HG03342 (cell line): ENCODE measurements at regions not wholly inside any gene's neighbourhood (a gene's known extent, or its start where the extent isn't known, plus 50 kb on each side); places are given as distances from the start of the nearest gene placed in this dataset.

ENCODE experiments used
- ATAC-seq: cut with Tn5 transposase; IDR thresholded peaks from one replicate; pipeline ENCODE4 v1.9.1; 2021; ENCODE audit warnings: mild to moderate bottlenecking, moderate library complexity; ENCODE audit not compliant: unreplicated experiment

GRCh38 chr20:4371623-4372251, 122.7 kb upstream of the ADRA1D start:
- ATAC-seq = no peak

DNA sequence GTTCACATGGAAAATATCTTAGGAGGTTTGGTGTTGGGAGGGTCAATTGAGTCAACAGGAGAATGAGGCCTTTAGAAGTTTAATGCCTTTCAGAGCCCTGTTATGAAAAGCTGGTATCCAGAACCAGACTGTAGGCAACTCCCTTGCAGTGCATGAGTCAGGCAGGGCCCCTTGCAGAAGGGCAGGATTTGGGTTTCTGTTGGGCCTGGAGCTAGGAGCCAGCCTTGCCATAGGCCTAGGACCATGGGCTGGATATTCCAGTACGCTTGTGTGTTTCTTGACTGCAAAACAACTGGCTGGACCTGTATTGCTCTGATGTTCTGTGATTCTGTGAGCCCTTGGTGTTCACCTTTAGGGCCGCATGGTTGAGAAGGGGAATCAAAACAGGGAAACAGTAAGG, 121.8 kb upstream of the ADRA1D start:
- ATAC-seq = no peak

DNA sequence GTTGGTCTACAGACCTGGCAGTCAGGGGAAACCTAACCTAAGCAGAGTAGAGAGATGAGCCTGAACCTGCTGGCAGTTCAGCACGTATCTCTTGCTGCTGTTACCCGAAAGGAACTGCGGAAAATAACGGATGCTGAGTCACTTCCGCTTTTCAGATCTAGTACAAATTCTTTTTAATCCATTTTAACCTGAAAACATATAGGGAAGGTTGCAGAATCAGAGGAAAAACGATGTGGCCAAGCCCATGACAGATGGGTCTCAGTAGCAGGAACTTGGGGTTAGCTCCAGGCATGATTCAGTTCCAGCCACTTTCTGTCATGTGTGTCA, 120.7 kb upstream of the ADRA1D start:
- peak; percentile 64 for ATAC-seq

DNA sequence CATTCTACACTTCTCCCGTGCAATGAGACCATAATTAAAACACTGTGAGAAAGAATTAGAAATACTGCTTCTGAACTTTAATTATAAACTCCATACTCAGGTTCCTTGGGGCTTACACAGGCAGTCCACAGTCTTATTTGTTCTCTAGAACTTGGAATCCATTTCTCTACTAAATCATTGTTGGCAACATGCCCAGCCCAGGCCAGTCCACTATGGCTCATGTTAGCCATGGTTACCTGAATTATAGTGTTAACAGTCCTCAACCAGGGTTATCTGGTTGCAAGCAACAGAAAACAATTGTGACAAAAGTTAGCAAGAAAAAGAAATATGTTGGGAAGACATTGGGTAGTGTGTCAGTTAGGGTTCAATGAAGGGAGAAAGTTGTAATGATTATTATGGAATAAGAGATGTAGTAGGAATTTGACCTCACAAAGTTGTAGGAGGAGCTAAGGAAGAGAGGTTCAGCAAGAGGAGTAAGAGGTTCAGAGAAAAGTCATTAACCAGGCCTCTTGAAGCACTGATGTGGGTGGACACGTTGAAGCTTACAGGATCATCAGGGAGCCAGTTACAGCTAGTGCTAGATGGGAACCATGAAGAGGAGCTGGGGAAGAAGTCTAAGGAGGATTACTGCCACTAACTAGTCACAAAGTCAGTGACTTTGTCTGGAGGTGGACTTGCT, 120.2 kb upstream of the ADRA1D start:
- ATAC-seq = no peak

DNA sequence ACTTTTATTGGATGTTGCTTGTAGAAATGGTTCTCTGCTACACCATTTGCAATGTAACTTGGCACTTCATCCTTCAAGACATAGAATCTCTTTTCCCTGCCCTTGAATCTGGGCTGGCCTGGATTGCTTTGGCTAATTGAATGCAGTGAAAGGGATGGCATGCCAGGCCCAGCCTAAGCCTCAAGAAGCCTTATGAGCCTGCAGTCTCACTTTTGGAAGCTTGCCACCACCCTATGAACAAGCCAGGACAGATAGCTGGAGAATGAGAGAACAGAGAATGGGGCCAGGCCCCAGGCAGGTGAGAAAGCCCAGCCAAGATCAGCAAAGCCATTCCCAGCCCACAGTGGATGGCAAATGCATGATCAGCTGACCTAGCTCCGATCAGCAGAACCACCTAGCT, 117.0 kb upstream of the ADRA1D start:
- no peak for ATAC-seq

DNA sequence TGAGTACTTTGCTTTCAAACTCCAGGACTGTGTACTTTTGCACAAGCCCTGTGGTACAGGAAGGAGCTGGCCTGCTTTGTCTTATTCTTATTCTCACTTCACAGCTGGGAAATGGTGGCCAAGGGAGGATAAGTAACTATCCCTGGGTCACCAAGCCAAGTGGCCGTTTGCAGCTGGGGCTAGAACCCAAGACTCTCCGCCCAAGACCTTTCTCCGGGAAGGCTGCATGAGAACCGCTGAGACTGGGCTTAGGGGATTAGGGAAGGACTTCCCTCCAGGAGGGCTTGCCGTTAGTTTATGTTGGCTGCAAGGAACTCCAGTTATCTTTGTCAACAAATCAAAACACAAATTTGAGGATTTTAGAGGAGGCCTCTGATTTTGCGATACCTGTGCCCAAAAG, 109.5 kb upstream of the ADRA1D start:
- no peak for ATAC-seq

GRCh38 chr20:4352348-4352747, 103.3 kb upstream of the ADRA1D start:
- ATAC-seq = no peak

- no peak for ATAC-seq
Measured at GRCh38 chr20:4350096-4350495, 101.0 kb upstream of the ADRA1D start.

- no peak for ATAC-seq
Measured at GRCh38 chr20:4344670-4345069, 95.6 kb upstream of the ADRA1D start.

GRCh38 chr20:4342609-4343008, 93.5 kb upstream of the ADRA1D start:
- ATAC-seq = no peak

GRCh38 chr20:4341804-4342485, 92.9 kb upstream of the ADRA1D start:
- ATAC-seq = no peak

DNA sequence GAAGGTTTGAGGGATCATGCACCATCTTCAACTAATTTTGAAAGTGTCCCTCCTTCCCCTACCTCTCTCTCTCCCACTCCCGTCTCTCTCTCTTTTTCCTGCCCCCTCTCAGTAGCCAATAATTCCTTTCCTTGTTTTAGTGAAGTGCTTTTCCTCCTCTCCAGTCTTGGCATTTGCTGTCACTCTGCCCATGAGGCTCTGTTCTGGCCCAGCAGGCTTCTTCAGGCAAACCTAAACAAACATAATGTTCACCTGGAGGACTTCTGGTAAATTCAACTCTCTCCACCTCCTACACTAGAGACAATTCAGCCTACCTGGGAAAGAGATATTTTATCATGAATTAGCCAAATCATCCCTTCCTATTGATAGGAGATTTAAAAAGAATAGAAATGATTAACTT, 86.6 kb upstream of the ADRA1D start:
- ATAC-seq = no peak

GRCh38 chr20:4332121-4332860, 83.2 kb upstream of the ADRA1D start:
- ATAC-seq = no peak

- ATAC-seq = no peak
Measured at GRCh38 chr20:4330011-4330410, 80.9 kb upstream of the ADRA1D start.

DNA sequence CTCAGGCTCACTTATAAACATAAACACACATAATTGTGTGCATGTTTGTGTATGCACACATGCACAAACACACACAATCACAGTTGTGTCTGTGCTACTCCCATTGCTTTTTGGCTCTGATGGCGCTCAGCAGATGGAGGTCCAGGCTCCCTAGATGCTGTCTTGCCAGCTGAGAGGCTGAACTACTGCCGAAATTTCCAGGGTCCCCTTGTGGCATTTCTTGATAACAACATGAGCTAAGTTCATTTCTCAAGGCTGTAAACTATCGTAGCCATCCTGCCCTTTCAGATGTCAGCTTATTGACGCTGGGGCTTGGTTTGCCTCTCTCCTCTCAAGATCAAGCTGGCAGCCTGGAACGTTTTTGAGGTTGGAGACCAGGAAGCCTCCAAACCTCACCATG, 80.1 kb upstream of the ADRA1D start:
- ATAC-seq = no peak

DNA sequence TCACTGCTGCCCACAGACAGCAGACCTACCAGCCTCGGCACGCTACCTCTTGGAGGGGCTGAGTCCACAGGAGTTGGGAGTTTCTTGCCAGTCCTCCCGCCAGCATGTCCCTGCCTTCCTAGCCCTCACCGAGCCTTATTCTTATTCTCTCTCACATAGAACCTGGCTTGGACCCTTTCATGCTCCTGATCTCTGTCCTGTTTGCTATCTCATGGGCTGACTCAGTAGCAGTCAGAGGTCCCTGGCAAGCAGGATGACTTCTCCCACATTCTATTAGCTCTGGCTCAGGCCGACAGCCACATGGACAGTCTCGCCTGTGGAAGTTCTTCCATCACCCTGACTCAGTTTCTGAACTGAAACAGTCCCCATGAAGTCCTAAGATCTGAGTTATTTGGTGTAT, 79.5 kb upstream of the ADRA1D start:
- ATAC-seq = no peak

GRCh38 chr20:4327956-4328355, 78.9 kb upstream of the ADRA1D start:
- no peak for ATAC-seq

GRCh38 chr20:4326195-4327065, 77.3 kb upstream of the ADRA1D start:
- ATAC-seq = no peak

- ATAC-seq = no peak
Measured at GRCh38 chr20:4325548-4326187, 76.6 kb upstream of the ADRA1D start.

DNA sequence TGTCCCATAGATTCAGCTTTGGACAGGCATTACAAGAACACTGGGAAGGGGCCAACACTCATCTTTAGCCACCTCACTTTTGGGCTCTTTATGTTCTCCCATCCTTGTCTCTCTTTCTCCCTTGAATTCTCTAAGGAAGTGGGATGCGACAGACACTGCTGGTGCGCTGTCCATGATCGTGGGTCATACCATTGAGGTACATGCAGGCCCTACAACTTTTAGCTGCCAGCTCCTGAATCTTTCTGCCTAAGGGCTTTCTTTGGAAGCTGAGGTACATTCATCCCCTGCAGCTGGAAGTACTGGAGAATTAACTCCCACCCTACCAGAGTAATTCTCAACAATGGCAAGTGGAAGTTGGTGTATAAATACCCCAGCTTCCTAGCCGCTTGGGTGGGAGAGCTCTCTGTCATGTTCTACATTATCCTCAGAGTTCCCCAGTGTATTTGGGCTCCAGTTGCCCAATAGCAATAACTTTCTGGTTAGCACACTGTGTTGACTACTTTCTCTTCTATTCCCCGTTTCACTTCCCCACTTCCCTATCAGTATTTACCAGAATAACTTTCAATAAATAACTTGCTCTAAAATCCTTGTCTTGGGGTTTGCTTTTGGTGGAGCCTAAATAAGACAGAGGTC, 75.6 kb upstream of the ADRA1D start:
- ATAC-seq = no peak
